D721Med (cell line): ENCODE measurements at regions not wholly inside any gene's neighbourhood (a gene's known extent, or its start where the extent isn't known, plus 50 kb on each side); places are given as distances from the start of the nearest gene placed in this dataset.
A peak's percentile ranks its signal among the peaks of the same experiment; 100 is the strongest.

Experiments
- DNase-seq: peaks from one replicate; pipeline ENCODE4 v3.0.0; 2011; ENCODE audit warnings: low spot score; ENCODE audit not compliant: insufficient read length
- FAIRE-seq: peaks from 2 replicates; lab custom pipeline; 2011; peaks lifted over from hg19 to GRCh38; lab: Jason Lieb, UNC
- TF ChIP-seq, protein P1 (sequence below): IDR thresholded peaks from 2 replicates; pipeline ENCODE4 v1.5.1; 2012; ENCODE audit warnings: mild to moderate bottlenecking, control low read depth; ENCODE audit not compliant: insufficient read depth; ENCODE audit errors: missing control alignments

DNA sequence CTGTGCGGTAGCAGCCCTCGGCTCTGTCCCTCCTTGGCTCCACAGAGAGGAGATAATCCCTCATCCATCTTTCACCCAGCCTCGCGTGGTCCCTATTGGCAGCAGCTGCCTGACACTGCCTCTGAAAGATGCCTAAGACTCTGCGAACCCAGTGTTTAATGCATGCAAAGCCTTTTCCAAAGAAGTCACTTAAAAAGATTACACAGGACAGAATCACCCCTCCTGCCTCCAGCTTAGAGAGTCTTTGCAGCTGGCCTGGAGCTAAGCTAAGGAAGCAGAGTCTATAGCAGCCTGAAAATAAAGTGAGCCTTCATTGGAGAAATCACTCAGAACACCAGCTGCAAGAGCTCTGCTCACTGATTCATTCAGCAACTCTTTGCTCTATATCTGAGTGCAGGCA, 247.2 kb downstream of the SHQ1 start:
- TF ChIP-seq, protein P1, sequence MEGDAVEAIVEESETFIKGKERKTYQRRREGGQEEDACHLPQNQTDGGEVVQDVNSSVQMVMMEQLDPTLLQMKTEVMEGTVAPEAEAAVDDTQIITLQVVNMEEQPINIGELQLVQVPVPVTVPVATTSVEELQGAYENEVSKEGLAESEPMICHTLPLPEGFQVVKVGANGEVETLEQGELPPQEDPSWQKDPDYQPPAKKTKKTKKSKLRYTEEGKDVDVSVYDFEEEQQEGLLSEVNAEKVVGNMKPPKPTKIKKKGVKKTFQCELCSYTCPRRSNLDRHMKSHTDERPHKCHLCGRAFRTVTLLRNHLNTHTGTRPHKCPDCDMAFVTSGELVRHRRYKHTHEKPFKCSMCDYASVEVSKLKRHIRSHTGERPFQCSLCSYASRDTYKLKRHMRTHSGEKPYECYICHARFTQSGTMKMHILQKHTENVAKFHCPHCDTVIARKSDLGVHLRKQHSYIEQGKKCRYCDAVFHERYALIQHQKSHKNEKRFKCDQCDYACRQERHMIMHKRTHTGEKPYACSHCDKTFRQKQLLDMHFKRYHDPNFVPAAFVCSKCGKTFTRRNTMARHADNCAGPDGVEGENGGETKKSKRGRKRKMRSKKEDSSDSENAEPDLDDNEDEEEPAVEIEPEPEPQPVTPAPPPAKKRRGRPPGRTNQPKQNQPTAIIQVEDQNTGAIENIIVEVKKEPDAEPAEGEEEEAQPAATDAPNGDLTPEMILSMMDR = no peak
- FAIRE-seq (peak; percentile 96), DNase-seq (peak; percentile 64)

DNA sequence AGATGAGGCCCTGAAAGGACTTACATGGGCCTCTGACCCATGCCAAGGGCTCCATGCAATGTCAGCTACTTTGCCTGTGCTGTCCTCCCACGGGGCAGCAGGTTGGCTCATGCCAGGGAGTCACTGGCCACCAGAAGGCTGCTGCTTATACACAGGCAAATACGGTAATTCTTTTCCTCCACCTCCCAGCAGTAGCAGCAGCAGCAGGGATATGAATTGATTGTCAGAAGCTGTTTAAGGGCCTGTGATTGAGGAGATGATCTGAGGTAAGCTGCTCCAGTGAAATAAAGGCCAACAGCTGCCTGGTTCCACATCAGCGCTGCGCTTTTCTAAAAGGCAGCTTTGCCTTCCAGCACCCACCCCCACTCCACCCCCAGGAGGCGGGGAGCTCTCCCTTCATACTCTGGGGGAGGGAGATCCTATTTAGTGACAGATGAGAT, 250.5 kb downstream of the SHQ1 start:
- TF ChIP-seq, protein P1 = no peak
- peak; percentile 77 for FAIRE-seq
- DNase-seq = peak; percentile 48

DNA sequence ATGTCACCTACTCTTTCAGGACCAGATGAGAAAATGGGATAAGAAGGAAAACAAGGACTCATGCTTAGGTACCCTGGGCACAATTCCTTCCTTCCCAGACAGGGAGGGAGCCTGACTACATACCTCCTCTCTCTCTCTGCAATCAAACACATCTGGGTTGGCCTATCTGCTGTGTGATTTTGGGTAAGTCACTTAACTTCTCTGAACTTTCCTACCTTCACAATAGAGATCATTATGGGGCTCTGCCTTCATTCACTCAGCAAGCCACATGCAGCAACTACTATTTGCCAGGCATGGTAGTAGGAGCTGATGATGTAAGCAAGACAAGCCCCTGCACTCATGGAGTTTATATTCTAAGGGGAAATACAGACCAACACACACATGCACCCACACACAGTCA, 251.2 kb downstream of the SHQ1 start:
- FAIRE-seq (no peak), DNase-seq (no peak)
- TF ChIP-seq, protein P1 = no peak

DNA sequence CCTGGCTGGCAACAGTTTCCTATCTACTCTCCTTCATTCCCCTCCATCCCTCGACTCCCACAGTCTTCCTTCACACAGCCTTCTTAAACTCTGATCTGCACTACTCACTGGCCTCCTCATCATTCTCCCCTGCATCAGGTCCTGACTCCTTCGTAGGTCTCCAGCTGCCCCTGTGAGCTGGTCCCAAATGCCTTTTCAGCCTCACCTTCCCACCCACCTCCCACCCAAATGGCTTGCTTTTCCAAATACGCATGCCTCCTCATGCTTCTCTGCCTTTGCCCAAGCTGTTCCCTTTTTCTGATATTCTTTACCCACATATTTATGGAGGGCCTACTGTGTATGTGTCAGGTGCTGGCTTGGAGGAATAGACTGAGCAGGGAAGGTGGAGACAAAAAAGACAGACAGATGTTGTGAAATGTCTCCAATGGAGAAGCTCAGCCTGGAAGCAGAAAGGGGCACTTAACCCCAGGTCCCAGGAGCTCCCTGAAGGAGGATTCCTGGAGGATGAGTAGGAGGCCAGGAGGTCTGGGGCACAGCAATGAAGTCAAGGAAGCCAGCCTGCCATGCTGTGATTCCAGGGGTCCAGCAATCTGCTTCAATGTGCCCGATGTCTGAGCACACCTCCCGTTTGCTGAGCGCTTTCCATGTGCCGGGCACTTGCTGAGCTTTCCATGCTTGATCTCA, 252.2 kb downstream of the SHQ1 start:
- FAIRE-seq (no peak), DNase-seq (no peak)
- TF ChIP-seq, protein P1 = no peak

DNA sequence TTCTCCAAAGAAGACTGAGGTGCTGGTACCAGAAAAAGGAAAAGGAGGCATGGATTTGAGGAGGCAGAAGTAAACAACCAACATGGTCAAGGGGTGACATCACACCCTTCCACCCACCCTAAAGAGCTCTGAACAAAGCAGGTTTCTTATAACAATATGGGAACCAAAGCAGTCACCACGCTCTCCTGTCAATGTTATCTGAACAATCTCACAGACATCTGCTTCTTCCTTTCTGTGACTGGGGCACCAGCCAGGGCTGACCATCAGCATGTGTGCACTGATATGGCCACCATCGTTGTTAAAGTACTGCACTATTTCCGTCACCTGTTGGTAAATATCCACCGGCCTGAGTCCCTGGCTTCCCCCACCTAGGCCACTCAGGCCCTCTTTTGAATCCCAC, 252.9 kb downstream of the SHQ1 start:
- TF ChIP-seq, protein P1 = no peak
- DNase-seq = no peak
- no peak for FAIRE-seq

DNA sequence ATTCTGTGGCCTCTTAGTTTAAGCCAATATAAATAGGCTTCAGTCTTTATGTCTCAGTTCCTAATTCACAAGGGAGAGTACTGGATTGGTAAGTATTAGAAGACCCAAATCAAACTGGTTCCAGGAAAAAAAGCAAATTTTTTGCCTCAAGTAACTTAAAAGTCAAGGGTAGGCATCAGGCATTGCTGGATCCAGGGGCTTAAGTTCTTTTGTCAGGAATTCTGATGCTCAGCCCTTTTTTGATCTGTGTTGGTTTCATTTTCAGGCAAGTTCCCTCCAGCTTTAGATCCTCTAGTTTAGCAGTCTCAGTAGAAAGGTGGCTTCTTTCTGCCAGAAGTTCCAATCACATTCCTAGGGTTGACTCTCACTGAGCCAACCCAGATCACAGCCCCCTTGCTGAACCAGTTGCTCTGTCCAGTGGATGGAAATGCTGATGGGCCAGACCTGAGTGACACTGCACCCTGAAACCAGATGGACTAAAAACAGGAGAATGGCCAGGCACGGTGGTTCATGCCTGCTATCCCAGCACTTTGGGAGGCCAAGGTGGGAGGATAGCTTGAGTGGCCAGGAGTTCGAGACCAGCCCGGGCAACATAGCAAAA, 253.5 kb downstream of the SHQ1 start:
- DNase-seq (no peak), FAIRE-seq (no peak)
- TF ChIP-seq, protein P1 = no peak

DNA sequence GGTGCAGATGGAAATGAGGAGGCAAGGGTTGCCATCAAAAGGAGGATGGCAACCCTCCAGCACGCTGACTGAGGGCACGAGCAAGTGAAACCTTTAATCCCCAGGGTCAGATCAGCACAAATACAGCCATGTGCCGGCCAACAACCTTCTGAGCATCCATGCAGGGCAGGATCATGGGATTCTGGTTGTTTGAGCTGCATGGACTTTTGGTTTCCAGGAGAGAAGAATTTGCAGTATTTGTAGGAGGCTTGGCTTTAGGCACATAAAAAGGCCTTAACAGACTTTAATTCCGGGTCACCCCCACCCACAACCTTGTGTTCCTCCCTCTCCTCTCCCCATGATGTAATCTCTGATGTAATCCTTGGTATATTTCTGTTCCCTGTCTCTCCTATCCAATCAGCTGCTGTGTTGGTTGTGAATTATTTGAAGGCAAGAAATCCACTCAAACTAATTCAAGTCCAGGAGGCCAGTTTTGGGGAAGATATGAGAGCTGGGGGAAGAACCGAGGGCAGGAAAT, 254.3 kb downstream of the SHQ1 start:
- DNase-seq = no peak
- TF ChIP-seq, protein P1 = no peak
- FAIRE-seq = no peak
